ENCODE measurements at regions not wholly inside any gene's neighbourhood (a gene's known extent, or its start where the extent isn't known, plus 50 kb on each side); places are given as distances from the start of the nearest gene placed in this dataset.
"Not testable (repeated sequence)": the region's sequence is repeated elsewhere in the genome, so short reads cannot be mapped to it uniquely, and the experiment has no call there.

- DNase-seq: no peak
These were observed 180.4 kb upstream of the PPP1R26 start for GRCh38 chr9:135299239-135299590.

- DNase-seq: no peak
These were observed 179.8 kb upstream of the PPP1R26 start for GRCh38 chr9:135299651-135300345.

GRCh38 chr9:135300346-135301141 is 179.0 kb upstream of the PPP1R26 start:
- no peak for DNase-seq

- no peak for DNase-seq
These were observed 178.0 kb upstream of the PPP1R26 start for GRCh38 chr9:135301271-135302263.

GRCh38 chr9:135302329-135303279 is 177.0 kb upstream of the PPP1R26 start:
- DNase-seq: no peak

- DNase-seq: no peak
These were observed 176.3 kb upstream of the PPP1R26 start for GRCh38 chr9:135303280-135303647.

GRCh38 chr9:135303865-135304499 is 175.6 kb upstream of the PPP1R26 start:
- no peak for DNase-seq

- no peak for DNase-seq
These were observed 174.7 kb upstream of the PPP1R26 start for GRCh38 chr9:135304886-135305285.

- DNase-seq: no peak
These were observed 173.9 kb upstream of the PPP1R26 start for GRCh38 chr9:135305546-135306180.

GRCh38 chr9:135306699-135307098 is 172.9 kb upstream of the PPP1R26 start:
- no peak for DNase-seq

- DNase-seq: no peak
These were observed 172.3 kb upstream of the PPP1R26 start for GRCh38 chr9:135307300-135307699.

- DNase-seq: not testable (repeated sequence)
These were observed 171.7 kb upstream of the PPP1R26 start for GRCh38 chr9:135307919-135308318.

GRCh38 chr9:135308821-135309762 is 170.5 kb upstream of the PPP1R26 start:
- no peak for DNase-seq

GRCh38 chr9:135309763-135310125 is 169.8 kb upstream of the PPP1R26 start:
- DNase-seq: no peak

GRCh38 chr9:135310134-135310533 is 169.4 kb upstream of the PPP1R26 start:
- no peak for DNase-seq

- DNase-seq: no peak
These were observed 164.0 kb upstream of the PPP1R26 start for GRCh38 chr9:135315572-135315971.

GRCh38 chr9:135320331-135320730 is 159.3 kb upstream of the PPP1R26 start:
- DNase-seq: no peak

GRCh38 chr9:135320943-135321342 is 158.6 kb upstream of the PPP1R26 start:
- DNase-seq: no peak

- DNase-seq: no peak
These were observed 158.0 kb upstream of the PPP1R26 start for GRCh38 chr9:135321580-135321979.

- no peak for DNase-seq
These were observed 155.3 kb upstream of the PPP1R26 start for GRCh38 chr9:135324329-135324728.
